Stromal cell of bone marrow (primary cell): ENCODE measurements at regions not wholly inside any gene's neighbourhood (a gene's known extent, or its start where the extent isn't known, plus 50 kb on each side); places are given as distances from the start of the nearest gene placed in this dataset.
A peak's percentile ranks its signal among the peaks of the same experiment; 100 is the strongest.

Source experiments
- DNase-seq: peaks from one replicate; pipeline ENCODE4 v3.0.0-alpha.2; 2012; ENCODE audit warnings: low read depth

- DNase-seq, result no peak
These were observed 279.7 kb downstream of the SS18 start for GRCh38 chr18:25810736-25811135.

GRCh38 chr18:25805939-25806338 lies 284.5 kb downstream of the SS18 start:
- DNase-seq, result no peak

GRCh38 chr18:25805323-25805722 lies 285.1 kb downstream of the SS18 start:
- peak; percentile 62 for DNase-seq

- no peak for DNase-seq
These were observed 291.2 kb downstream of the SS18 start for GRCh38 chr18:25799231-25799630.

- no peak for DNase-seq
These were observed 292.4 kb downstream of the SS18 start for GRCh38 chr18:25798046-25798445.

GRCh38 chr18:25795213-25795612 lies 295.2 kb downstream of the SS18 start:
- no peak for DNase-seq

GRCh38 chr18:25787276-25787675 lies 303.1 kb downstream of the SS18 start:
- DNase-seq, result no peak

GRCh38 chr18:25786758-25787157 lies 303.7 kb downstream of the SS18 start:
- DNase-seq, result peak; percentile 71

- DNase-seq, result no peak
These were observed 310.3 kb downstream of the SS18 start for GRCh38 chr18:25780105-25780504.

GRCh38 chr18:25771796-25772195 lies 318.6 kb downstream of the SS18 start:
- DNase-seq, result no peak

- DNase-seq, result no peak
These were observed 325.6 kb downstream of the SS18 start for GRCh38 chr18:25764777-25765176.

GRCh38 chr18:25759111-25759510 lies 331.3 kb downstream of the SS18 start:
- DNase-seq, result peak; percentile 2

- DNase-seq, result no peak
These were observed 346.7 kb downstream of the SS18 start for GRCh38 chr18:25743646-25744151.

GRCh38 chr18:25739376-25739775 lies 351.0 kb downstream of the SS18 start:
- DNase-seq, result no peak

- peak; percentile 83 for DNase-seq
These were observed 352.6 kb downstream of the SS18 start for GRCh38 chr18:25737710-25738311.

GRCh38 chr18:25736516-25736915 lies 353.9 kb downstream of the SS18 start:
- no peak for DNase-seq

- DNase-seq, result no peak
These were observed 355.0 kb downstream of the SS18 start for GRCh38 chr18:25735459-25735858.

- no peak for DNase-seq
These were observed 356.1 kb downstream of the SS18 start for GRCh38 chr18:25734336-25734735.

GRCh38 chr18:25732862-25733261 lies 357.6 kb downstream of the SS18 start:
- no peak for DNase-seq

- no peak for DNase-seq
These were observed 361.3 kb downstream of the SS18 start for GRCh38 chr18:25729072-25729471.

GRCh38 chr18:25727281-25727985 lies 363.0 kb downstream of the SS18 start:
- DNase-seq, result no peak

- DNase-seq, result peak; percentile 7
These were observed 364.1 kb downstream of the SS18 start for GRCh38 chr18:25726298-25726697.

- no peak for DNase-seq
These were observed 364.9 kb downstream of the SS18 start for GRCh38 chr18:25725501-25725900.

- DNase-seq, result no peak
These were observed 365.4 kb downstream of the SS18 start for GRCh38 chr18:25724997-25725396.
